ENCODE measurements at regions not wholly inside any gene's neighbourhood (a gene's known extent, or its start where the extent isn't known, plus 50 kb on each side); places are given as distances from the start of the nearest gene placed in this dataset.

DNA sequence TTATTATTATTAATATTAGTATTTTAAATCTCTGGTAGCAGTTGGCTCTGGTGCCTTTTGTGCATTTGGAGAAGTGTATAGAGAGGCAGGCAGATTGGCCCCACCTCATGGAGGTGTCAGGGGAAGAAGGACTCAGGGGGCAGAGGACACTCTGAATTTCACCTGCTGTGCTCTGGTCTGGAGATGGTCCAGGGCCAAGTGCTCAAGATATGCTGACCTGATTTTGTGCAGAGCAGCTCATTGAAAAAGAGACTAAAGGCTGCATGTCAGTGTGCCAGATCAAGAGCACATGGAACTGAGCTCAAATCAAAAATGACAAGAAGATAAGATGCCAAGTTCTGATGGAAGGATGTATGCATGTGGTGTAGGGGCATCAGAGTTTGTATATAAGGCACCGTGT lies 323.6 kb upstream of the TNP1 start:
- TF ChIP-seq, protein P1, sequence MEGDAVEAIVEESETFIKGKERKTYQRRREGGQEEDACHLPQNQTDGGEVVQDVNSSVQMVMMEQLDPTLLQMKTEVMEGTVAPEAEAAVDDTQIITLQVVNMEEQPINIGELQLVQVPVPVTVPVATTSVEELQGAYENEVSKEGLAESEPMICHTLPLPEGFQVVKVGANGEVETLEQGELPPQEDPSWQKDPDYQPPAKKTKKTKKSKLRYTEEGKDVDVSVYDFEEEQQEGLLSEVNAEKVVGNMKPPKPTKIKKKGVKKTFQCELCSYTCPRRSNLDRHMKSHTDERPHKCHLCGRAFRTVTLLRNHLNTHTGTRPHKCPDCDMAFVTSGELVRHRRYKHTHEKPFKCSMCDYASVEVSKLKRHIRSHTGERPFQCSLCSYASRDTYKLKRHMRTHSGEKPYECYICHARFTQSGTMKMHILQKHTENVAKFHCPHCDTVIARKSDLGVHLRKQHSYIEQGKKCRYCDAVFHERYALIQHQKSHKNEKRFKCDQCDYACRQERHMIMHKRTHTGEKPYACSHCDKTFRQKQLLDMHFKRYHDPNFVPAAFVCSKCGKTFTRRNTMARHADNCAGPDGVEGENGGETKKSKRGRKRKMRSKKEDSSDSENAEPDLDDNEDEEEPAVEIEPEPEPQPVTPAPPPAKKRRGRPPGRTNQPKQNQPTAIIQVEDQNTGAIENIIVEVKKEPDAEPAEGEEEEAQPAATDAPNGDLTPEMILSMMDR (IDR thresholded peaks at IDR 0.05): no peak
- TF ChIP-seq POLR2A (IDR thresholded peaks at IDR 0.05): no peak
